MV-4-11 (cell line): ENCODE measurements at regions not wholly inside any gene's neighbourhood (a gene's known extent, or its start where the extent isn't known, plus 50 kb on each side); places are given as distances from the start of the nearest gene placed in this dataset.
"Not testable (repeated sequence)": the region's sequence is repeated elsewhere in the genome, so short reads cannot be mapped to it uniquely, and the experiment has no call there.

Experiments
- DNase-seq: peaks from one replicate; lab custom pipeline; 2025; lab: John Stamatoyannopoulos, UW

DNA sequence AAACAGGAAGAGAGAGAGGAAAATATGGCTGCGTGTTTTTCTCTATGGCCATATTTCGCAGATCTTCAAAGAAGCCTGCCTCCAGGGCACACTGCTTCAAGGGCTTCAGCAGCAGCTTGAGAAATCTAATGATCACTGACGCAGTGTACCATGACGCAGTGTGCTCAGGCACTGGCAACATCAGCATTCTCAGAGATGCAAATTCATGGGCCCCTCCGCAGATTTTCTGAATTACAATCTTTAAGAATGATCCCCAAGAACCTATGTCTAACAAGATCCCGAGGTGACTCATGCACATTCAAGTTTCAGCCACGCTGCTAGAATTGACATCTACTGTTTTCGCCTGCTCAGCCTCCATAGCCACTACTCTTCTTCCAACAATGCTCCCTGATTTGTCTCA lies 143.9 kb upstream of the ZNF366 start:
- DNase-seq, result no peak

- DNase-seq, result peak; percentile 25
These were observed 142.2 kb upstream of the ZNF366 start for GRCh38 chr5:72649449-72649848.

- DNase-seq, result no peak
These were observed 141.3 kb upstream of the ZNF366 start for GRCh38 chr5:72648480-72648879.

- no peak for DNase-seq
These were observed 140.6 kb upstream of the ZNF366 start for GRCh38 chr5:72647806-72648205.

GRCh38 chr5:72646246-72646866 lies 139.1 kb upstream of the ZNF366 start:
- no peak for DNase-seq

DNA sequence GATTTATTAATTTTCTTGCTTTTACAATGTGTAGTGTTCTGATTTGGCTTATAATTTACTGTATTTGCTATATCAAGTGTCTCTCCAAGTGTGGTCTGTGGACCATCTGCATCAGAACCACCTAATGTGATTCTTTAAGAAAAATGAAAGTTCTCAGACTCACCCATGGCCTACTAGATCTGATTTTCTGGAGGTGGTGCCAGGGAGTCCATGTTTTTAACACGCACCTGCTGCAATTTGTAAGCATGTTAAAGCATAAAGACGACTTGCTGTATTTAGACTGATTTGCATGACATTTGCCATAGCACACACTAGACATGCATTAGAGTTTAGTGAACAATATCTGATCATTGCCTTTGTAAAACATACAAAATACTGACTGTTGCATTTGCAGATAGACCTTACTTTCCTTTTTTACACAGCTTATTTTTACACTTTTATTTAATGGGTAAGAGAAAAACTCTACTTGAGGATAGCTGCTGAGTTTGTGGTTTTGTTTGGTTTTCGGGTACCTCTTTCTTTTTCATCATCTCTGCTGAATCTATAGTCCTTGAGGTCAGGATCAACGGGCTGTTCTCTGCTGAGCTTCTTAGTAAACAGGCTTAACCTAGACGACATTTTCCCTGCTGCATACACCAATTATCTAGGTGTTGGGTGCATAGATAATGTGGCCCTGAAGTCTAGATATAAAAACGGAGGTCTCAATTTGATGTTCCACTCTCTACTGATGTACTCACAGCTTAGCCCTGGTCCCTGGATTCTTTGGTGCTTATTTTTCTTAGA lies 138.0 kb upstream of the ZNF366 start:
- DNase-seq, result no peak

DNA sequence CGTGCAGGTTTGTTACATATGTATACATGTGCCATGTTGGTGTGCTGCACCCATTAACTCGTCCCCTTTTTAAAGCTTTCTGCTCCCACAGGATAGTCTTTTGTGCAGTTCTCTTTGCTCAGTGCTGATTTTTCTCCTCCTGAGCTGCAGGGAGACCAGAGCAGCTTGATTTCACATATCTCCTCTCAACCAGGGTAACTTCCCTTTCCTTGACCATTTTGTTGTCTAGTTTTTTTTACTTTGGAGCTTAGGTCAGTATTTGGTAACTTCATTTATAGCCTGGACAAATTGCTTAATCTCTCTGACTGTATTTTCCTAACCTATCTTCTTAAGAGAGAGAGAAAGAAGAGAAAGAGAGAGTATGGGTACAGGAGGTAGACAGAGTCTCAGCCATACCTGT lies 137.1 kb upstream of the ZNF366 start:
- DNase-seq, result peak; percentile 31

DNA sequence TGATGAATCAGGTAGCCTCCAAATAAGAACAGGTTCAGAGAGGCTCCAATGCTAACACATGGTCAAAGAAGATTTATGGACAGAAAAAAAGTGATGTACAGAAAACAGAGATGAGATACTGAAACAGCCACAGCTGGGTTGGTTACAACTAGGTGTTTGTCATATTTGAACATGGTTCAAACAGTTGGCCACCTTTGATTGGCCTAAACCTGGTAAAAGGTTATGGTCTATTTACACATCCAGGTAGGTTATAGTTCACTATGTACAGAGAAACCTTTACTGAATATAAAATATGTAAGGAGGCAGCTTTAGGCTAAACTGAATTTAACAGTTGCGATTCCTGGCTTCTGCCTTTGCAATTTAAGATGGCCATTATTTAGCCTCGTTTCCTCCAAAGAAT lies 134.0 kb upstream of the ZNF366 start:
- no peak for DNase-seq

DNA sequence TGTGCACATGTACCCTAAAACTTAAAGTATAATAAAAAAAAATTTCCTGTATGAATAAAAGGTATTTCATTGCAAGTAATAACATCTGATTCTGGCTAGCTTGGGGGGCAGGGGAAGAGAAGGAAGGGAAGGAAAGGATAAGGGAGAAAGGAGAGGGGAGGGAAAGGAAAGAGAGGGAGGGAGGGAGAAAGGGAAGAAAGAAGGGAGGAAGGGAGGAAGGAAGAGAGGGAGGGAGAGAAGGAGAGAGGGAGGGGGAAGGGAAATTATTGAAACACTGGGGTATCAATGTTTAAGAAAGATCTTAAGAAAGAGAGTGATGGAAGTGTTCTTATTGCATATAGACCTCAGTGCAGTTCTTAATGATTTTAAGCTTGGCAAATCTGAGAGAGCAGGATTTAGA lies 129.8 kb upstream of the ZNF366 start:
- DNase-seq, result no peak

- DNase-seq, result not testable (repeated sequence)
These were observed 129.4 kb upstream of the ZNF366 start for GRCh38 chr5:72636565-72636964.

DNA sequence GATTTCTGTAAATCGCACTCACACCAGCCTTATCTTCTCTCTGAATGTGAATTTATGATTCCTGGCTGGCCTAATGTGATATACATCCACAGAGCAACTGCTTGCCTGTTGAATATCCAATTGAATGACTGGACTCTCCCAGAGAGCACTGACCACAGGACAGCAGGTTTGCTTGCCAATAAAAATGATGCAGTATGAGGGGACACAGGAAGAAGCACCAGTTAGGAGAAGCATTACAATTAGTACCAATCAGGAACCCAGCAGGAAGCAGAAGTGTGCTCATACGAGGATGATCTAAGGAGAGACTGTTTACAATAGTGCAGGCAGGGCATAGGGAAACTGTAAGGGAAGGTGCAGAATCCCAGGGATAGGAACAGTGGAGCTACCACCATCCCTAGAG lies 127.2 kb upstream of the ZNF366 start:
- DNase-seq, result no peak

DNA sequence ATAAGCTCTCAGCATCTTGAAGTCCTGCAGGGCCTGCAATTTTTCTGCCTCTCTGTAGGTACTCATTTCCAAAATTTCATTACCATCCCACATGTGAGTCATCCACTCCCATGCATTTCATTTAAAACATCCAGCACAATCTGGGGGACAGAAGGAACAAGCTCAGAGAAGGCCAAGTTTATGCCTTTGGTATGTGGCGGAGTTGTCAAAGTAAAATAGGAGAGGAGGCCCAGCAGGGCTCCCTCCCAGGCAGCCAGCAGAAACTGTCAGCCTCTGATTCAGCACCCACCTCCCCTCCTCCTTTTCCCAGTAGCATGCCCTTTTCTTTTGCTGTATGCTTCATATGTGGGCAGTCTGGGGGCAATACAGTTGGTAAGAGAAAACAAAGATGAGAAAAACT lies 126.4 kb upstream of the ZNF366 start:
- DNase-seq, result no peak

GRCh38 chr5:72633041-72633445 lies 125.8 kb upstream of the ZNF366 start:
- DNase-seq, result no peak

GRCh38 chr5:72630721-72631120 lies 123.5 kb upstream of the ZNF366 start:
- DNase-seq, result no peak

- no peak for DNase-seq
These were observed 122.9 kb upstream of the ZNF366 start for GRCh38 chr5:72630081-72630480.

GRCh38 chr5:72628771-72629371 lies 121.7 kb upstream of the ZNF366 start:
- no peak for DNase-seq

- no peak for DNase-seq
These were observed 118.1 kb upstream of the ZNF366 start for GRCh38 chr5:72625332-72625731.

DNA sequence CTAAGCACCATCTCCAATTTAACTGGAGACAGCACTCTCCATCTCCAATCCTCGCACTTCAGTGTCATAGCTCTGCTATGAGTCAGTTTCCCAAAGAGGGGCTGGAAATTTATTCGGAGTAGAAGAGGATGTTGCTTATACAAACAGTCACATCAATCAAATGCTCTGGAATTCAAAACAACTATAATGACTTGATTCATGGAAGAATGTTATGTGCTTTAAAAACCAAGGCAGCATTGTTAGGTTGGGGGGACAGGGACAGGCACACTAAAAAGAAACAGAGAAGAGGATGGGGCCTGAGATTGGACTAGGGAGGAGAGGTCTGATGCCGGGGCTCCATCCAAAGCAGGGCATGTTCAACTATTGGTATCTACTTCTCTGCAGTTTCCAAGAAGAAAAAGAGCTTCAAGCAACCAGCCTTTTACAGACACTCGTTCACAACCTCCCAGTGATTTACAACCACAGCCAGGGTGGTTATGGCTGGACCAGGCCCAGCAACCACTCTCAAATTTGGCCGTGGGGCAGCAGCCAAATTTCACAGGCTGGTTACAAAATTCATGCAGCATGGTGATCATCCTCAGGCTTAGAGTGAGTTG lies 117.5 kb upstream of the ZNF366 start:
- DNase-seq, result no peak

DNA sequence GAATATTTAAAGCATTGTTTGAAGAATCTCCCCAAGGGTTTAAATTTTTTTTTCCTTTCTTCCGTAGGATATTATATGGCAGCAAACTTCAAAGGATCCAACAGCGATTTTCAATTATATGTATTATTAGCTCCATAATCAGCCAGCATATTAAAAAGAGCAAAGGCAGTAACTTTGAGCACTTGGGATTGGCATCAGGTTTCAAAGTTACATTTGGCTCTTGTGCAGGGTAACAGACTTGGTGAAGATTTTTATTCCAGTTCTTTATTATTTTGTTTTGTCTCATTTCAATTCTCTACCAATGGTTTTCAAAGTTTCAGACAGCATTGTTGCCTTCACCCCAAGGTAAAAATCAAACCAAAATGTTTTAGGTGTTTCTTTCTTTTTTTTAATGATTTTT lies 116.7 kb upstream of the ZNF366 start:
- DNase-seq, result no peak

- DNase-seq, result no peak
These were observed 116.1 kb upstream of the ZNF366 start for GRCh38 chr5:72623323-72623722.

DNA sequence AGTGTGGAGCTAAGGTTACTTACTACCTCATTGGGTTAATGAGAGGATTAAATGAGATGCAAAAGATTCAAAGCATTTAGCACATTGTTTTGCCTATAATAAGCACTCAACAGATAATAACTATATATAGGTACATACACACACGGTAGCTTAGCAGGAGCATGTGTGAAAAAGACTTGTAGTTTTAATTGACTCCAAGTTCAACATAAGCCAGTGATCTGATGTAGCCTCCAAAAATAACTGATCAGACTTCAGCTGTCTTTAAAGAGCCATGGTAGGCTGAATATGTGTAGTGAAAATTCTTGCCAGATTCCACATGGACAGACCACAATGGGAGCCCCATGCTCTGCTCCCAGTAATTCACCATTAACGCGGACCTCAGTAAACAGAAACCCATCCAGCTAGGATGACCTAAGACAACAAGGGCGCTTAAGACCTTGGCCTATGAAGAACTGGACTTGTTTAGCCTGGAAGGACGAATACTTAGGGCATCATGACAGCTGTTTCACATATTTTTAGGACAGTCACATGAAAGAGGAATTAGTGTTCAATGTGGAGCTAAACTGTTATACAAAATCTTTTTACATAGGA lies 115.1 kb upstream of the ZNF366 start:
- no peak for DNase-seq

- DNase-seq, result no peak
These were observed 114.4 kb upstream of the ZNF366 start for GRCh38 chr5:72621576-72621975.

GRCh38 chr5:72619677-72620076 lies 112.5 kb upstream of the ZNF366 start:
- DNase-seq, result no peak
